Esophagus muscularis mucosa (tissue), 4 donors: ENCODE measurements at regions not wholly inside any gene's neighbourhood (a gene's known extent, or its start where the extent isn't known, plus 50 kb on each side); places are given as distances from the start of the nearest gene placed in this dataset.

ENCODE experiments used
- DNase-seq: peaks from one replicate; pipeline ENCODE4 v3.0.0-alpha.2; 2017; ENCODE audit errors: extremely low spot score
- H3K27ac ChIP-seq, 4 donors: fragments of 200-600 bp; sonication (generic); replicated peaks in 1 of 4; 1 replicate in 3 of 4; 2 replicates in 1 of 4; pipeline ENCODE4 v1.5.1; 2016 to 2019; ENCODE audit warnings: mild to moderate bottlenecking in 1 of 4
- H3K27me3 ChIP-seq, 4 donors: fragments of 200-600 bp; sonication (generic); one replicate each; pipeline versions ENCODE4 v1.5.1 to v1.6.0; 2016 to 2019
- H3K36me3 ChIP-seq, 4 donors: fragments of 200-600 bp; sonication (generic); one replicate each; pipeline ENCODE4 v1.5.1; 2016 to 2019
- H3K4me1 ChIP-seq, 4 donors: fragments of 200-600 bp; sonication (generic); one replicate each; pipeline ENCODE4 v1.5.1; 2016 to 2019
- H3K4me3 ChIP-seq, 4 donors: fragments of 200-600 bp; sonication (generic); 1 replicate in 2 of 4; 2 replicates in 2 of 4; pipeline ENCODE4 v1.5.1; 2016 to 2019; ENCODE audit warnings: mild to moderate bottlenecking in 4 of 4, moderate library complexity in 1 of 4
- H3K9me3 ChIP-seq, 4 donors: fragments of 200-600 bp; sonication (generic); 1 replicate in 3 of 4; 2 replicates in 1 of 4; pipeline ENCODE4 v1.5.1; 2016 to 2019
- EP300 ChIP-seq: sonication (generic); formaldehyde crosslinking; IDR thresholded peaks from one replicate; pipeline ENCODE4 v1.6.1; 2017; ENCODE audit warnings: antibody characterized with exemption
- WGBS: methylation state at CpG from one replicate; pipeline ENCODE4 v1.1.5; 2018; 5-methylcytosine and 5-hydroxymethylcytosine counted together
- intact Hi-C: fragments of 100-400 bp; cut with DNase I; formaldehyde crosslinking; loops from one replicate; pipeline ENCODE4 v1.15.1; 2023
- small RNA-seq, 3 donors: library from RNA; depleted of rRNA; stranded (forward); fragments of <200 nt; gene quantifications; one replicate each; pipeline ENCODE3, GENCODE V24; 2016

GRCh38 chr13:91297503-91297902 is 50.0 kb upstream of the MIR17HG start:
- no peaks in the 10 kb centered on the region for H3K4me1 ChIP-seq
- no peaks in the 10 kb centered on the region for H3K36me3 ChIP-seq
- H3K4me3 ChIP-seq, result no peak overlapping the region
- H3K27me3 ChIP-seq, result peaks cover 0 to 8% (median 0%) of the 10 kb centered on the region in 4 donors
- no peak overlapping the region for H3K27ac ChIP-seq
- TF ChIP-seq EP300, result no peak
- no peaks in the 10 kb centered on the region for H3K9me3 ChIP-seq
- WGBS, result 27% methylated on average over 2 of the region's 2 CpGs
- intact Hi-C loops, result no loop called here
- no peak for DNase-seq

Small RNAs in the stretch of these regions (small RNA-seq; reads per million reads assigned to genes)
- gene AL445647.2 (0 reads per million in 3 donors), gene BRK1P2 (0 reads per million in 3 donors), gene RF00212 (0 to 0.17 (median 0) reads per million in 3 donors), gene RNA5SP34 (0 reads per million in 3 donors), gene RNU6-75P (0 reads per million in 3 donors)
